Prostate gland (tissue), 2 donors: ENCODE measurements at regions not wholly inside any gene's neighbourhood (a gene's known extent, or its start where the extent isn't known, plus 50 kb on each side); places are given as distances from the start of the nearest gene placed in this dataset.

Experiments
- DNase-seq: peaks from one replicate; pipeline ENCODE4 v3.0.0-alpha.2; 2019; ENCODE audit warnings: low spot score
- H3K27ac ChIP-seq, 2 donors: fragments of 200-600 bp; sonication (generic); 2 replicates each; pipeline ENCODE4 v1.5.1; 2017 to 2019
- H3K27me3 ChIP-seq: fragments of 200-600 bp; sonication (generic); replicated peaks from 2 replicates; pipeline ENCODE4 v1.5.1; 2019; ENCODE audit not compliant: insufficient read depth
- H3K36me3 ChIP-seq, 2 donors: fragments of 200-600 bp; sonication (generic); 1 replicate in 1 of 2; 2 replicates in 1 of 2; pipeline versions ENCODE4 v1.5.1 to v1.8.1; 2017 to 2019
- H3K4me1 ChIP-seq: fragments of 200-600 bp; sonication (generic); replicated peaks from 2 replicates; pipeline ENCODE4 v1.5.1; 2019
- H3K4me3 ChIP-seq, 2 donors: fragments of 200-600 bp; sonication (generic); 2 replicates each; pipeline ENCODE4 v1.5.1; 2017 to 2019
- H3K9me3 ChIP-seq: fragments of 200-600 bp; sonication (generic); 2 replicates; pipeline ENCODE4 v1.5.1; 2017
- POLR2A ChIP-seq: fragments of 450-650 bp; IDR thresholded peaks from one replicate; pipeline ENCODE4 v1.6.1; 2016; ENCODE audit warnings: antibody characterized with exemption, mild to moderate bottlenecking
- POLR2AphosphoS5 ChIP-seq: sonication (generic); formaldehyde crosslinking; IDR thresholded peaks from one replicate; pipeline ENCODE4 v1.6.1; 2017; ENCODE audit warnings: antibody characterized with exemption
- WGBS: methylation state at CpG from one replicate; pipeline ENCODE4 v1.1.5; 2018; 5-methylcytosine and 5-hydroxymethylcytosine counted together
- intact Hi-C: fragments of 100-400 bp; cut with DNase I; formaldehyde crosslinking; loops from one replicate; pipeline ENCODE4 v1.14.2; 2022
- TF ChIP-seq, protein P1 (sequence below), 4 experiments: fragments of 200-600 bp in 2 of 4; fragments of 450-650 bp in 2 of 4; sonication (generic) in 2 of 4; IDR thresholded peaks; 1 replicate in 3 of 4; 2 replicates in 1 of 4; pipeline ENCODE4 v1.5.1; 2016 to 2019; ENCODE audit warnings: antibody characterized with exemption in 4 of 4, mild to moderate bottlenecking in 2 of 4, moderate library complexity in 2 of 4

DNA sequence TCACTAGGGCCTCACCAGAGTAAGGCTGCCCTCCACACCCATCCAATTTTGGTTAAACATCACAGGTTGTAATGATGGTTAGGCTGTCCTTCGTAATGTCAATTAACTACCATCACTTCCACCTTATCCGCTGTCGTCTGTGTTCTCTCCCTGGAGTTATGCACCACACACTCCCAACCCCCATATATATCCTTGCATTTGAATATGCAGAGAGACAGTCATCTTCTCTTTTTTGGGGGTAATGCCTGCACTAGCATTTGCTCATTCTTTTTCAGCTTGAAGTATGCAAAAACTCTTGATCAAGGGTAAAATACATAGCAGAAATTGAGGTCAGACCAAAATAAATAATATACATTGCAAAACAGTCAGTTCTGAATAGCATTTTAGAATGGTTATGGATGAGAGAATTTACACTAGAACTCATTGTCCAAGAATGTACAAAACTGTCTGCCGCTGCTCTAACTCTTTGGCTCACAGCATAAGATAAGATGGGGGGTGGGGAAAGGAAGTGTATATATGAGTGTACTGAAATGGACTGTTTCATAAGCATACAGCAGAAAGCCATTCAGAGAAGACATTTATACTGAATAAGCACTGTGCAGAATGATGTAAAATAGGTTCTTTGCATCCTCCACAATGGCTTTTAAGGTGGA lies 397.8 kb upstream of the CHST9 start:
- 84% methylated on average over 4 of the region's 4 CpGs for WGBS
- Histone ChIP-seq H3K4me3 (no peak overlapping the region), H3K4me1 (no peaks in the 10 kb centered on the region), H3K9me3 (no peaks in the 10 kb centered on the region), H3K27me3 (no peaks in the 10 kb centered on the region), H3K27ac (no peak overlapping the region), H3K36me3 (no peaks in the 10 kb centered on the region)
- no peak for DNase-seq
- no peak for TF ChIP-seq POLR2A
- TF ChIP-seq, protein P1, sequence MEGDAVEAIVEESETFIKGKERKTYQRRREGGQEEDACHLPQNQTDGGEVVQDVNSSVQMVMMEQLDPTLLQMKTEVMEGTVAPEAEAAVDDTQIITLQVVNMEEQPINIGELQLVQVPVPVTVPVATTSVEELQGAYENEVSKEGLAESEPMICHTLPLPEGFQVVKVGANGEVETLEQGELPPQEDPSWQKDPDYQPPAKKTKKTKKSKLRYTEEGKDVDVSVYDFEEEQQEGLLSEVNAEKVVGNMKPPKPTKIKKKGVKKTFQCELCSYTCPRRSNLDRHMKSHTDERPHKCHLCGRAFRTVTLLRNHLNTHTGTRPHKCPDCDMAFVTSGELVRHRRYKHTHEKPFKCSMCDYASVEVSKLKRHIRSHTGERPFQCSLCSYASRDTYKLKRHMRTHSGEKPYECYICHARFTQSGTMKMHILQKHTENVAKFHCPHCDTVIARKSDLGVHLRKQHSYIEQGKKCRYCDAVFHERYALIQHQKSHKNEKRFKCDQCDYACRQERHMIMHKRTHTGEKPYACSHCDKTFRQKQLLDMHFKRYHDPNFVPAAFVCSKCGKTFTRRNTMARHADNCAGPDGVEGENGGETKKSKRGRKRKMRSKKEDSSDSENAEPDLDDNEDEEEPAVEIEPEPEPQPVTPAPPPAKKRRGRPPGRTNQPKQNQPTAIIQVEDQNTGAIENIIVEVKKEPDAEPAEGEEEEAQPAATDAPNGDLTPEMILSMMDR (IDR thresholded peaks at IDR 0.05), result no peak
- TF ChIP-seq POLR2AphosphoS5, result no peak
- intact Hi-C loops, result no loop called here

DNA sequence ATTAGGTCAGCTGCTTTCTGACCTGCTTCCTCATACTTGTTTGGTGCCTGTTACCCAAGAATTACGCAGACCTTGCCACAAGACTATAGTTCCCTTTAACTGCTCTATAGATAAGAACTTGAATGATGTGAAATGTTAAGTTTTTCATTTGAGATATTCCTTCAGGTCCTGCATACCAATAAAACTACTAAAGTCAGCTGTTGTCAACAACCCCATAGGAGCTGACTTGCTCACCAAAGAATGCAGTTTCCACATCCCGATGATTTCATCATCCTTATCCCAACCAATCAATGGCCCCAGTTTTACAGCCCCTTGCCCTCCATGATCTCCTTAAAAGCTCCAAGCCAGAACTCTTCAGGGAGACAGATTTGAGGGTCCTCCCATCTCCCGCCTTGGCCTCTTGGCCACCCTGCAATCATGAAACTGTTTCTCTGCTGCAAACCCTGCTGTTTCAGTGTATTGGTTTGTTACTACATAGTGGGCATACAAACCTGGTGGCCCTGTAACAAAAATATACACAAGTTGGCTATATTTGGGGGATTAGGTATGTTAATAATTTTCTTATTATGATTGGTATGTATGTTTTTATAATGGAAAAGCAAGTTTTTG lies 396.3 kb upstream of the CHST9 start:
- WGBS, result 85% methylated on average over 3 of the region's 3 CpGs

DNA sequence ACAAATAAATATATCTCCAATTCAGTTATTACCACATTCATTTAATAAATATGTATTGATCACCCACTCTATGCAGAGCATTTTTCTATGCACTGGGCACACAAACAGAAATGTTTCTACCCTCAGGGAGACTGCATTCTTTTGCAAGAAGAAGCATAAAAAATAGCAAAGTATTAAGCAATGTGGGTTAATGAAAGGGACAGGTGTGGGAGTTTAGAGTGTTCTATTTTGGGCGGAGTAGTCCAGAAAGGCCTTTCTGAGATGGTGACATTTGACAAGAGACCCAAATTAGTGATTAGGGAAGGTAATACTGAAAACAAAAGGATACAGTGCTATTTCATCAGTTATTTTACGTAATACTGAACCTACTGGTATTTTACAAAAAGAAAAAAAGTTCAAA lies 394.3 kb upstream of the CHST9 start:
- H3K4me1 ChIP-seq, result no peaks in the 10 kb centered on the region
- WGBS, result 85% methylated on average over 2 of the region's 2 CpGs
- H3K27me3 ChIP-seq, result no peaks in the 10 kb centered on the region
- no peak overlapping the region for H3K4me3 ChIP-seq
- intact Hi-C loops, result loop anchor here (10.0 kb wide), 1 partner anchor 75 kb away; no protein-coding TSS in a partner anchor
- TF ChIP-seq, protein P1 (IDR thresholded peaks at IDR 0.05), result no peak
- TF ChIP-seq POLR2A, result no peak
- TF ChIP-seq POLR2AphosphoS5, result no peak
- H3K36me3 ChIP-seq, result no peaks in the 10 kb centered on the region
- DNase-seq, result no peak
- no peaks in the 10 kb centered on the region for H3K9me3 ChIP-seq
- no peak overlapping the region for H3K27ac ChIP-seq

More for the DNA sequence above, 396.3 kb upstream of the CHST9 start:
- intact Hi-C loops, result no loop called here
- H3K27ac ChIP-seq, result no peak overlapping the region
- DNase-seq, result no peak
- H3K9me3 ChIP-seq, result no peaks in the 10 kb centered on the region
- no peak overlapping the region for H3K4me3 ChIP-seq
- H3K27me3 ChIP-seq, result no peaks in the 10 kb centered on the region
- no peaks in the 10 kb centered on the region for H3K36me3 ChIP-seq
- no peak for TF ChIP-seq POLR2A
- TF ChIP-seq, protein P1 (IDR thresholded peaks at IDR 0.05), result no peak
- H3K4me1 ChIP-seq, result no peaks in the 10 kb centered on the region

DNA sequence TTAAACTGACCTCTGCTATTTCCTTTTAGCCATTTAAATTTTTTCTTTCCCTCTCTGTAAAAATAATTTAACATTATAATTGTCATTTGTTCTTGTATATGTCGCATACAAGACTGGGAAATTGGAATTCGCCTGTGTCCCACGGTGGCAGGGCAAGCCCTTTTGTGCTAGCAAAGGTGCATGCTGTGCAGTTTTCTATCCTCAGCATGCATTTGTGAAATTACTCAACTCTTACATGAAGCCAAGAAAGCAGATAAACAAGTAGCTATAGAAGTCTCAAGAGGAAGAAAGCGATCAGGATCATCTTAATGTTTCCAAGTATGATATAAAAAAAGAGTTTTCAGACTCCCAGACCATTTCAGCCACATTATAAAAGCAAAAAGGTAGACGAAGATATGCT lies 392.6 kb upstream of the CHST9 start:
- intact Hi-C loops, result loop anchor here (10.0 kb wide), 1 partner anchor 73 kb away; no protein-coding TSS in a partner anchor

More for the DNA sequence above, 392.6 kb upstream of the CHST9 start:
- Histone ChIP-seq H3K4me3 (no peak overlapping the region), H3K4me1 (no peaks in the 10 kb centered on the region), H3K36me3 (no peaks in the 10 kb centered on the region), H3K27ac (no peak overlapping the region), H3K9me3 (no peaks in the 10 kb centered on the region), H3K27me3 (no peaks in the 10 kb centered on the region)
- TF ChIP-seq POLR2A (no peak), POLR2AphosphoS5 (no peak)
- TF ChIP-seq, protein P1 (IDR thresholded peaks at IDR 0.05), result no peak
- DNase-seq, result no peak
- 53% methylated on average over 5 of the region's 5 CpGs for WGBS
